Bronchial epithelial cell (primary cell): ENCODE measurements at regions not wholly inside any gene's neighbourhood (a gene's known extent, or its start where the extent isn't known, plus 50 kb on each side); places are given as distances from the start of the nearest gene placed in this dataset.
"Not testable (repeated sequence)": the region's sequence is repeated elsewhere in the genome, so short reads cannot be mapped to it uniquely, and the experiment has no call there.

Source experiments
- DNase-seq: peaks from one replicate; pipeline ENCODE4 v3.0.0-alpha.2; 2010; ENCODE audit warnings: low read depth
- FAIRE-seq: peaks from 2 replicates; lab custom pipeline; 2011; peaks lifted over from hg19 to GRCh38; lab: Jason Lieb, UNC
- H3K27me3 ChIP-seq: 2 replicates; pipeline ENCODE4 v1.5.1; 2011; ENCODE audit warnings: low read length; ENCODE audit not compliant: control insufficient read depth, insufficient read depth
- H3K36me3 ChIP-seq: 2 replicates; pipeline ENCODE4 v1.5.1; 2011; ENCODE audit warnings: low read length; ENCODE audit not compliant: control insufficient read depth, insufficient read depth
- H3K4me3 ChIP-seq: 2 replicates; pipeline ENCODE4 v1.5.1; 2011; ENCODE audit warnings: mild to moderate bottlenecking, low read depth, low read length, control low read depth
- TF ChIP-seq, protein P1 (sequence below): IDR thresholded peaks from 2 replicates; pipeline ENCODE4 v1.5.1; 2011; ENCODE audit warnings: mild to moderate bottlenecking, moderate library complexity, low read length, control low read depth, inconsistent platforms; ENCODE audit not compliant: insufficient read depth, severe bottlenecking

DNA sequence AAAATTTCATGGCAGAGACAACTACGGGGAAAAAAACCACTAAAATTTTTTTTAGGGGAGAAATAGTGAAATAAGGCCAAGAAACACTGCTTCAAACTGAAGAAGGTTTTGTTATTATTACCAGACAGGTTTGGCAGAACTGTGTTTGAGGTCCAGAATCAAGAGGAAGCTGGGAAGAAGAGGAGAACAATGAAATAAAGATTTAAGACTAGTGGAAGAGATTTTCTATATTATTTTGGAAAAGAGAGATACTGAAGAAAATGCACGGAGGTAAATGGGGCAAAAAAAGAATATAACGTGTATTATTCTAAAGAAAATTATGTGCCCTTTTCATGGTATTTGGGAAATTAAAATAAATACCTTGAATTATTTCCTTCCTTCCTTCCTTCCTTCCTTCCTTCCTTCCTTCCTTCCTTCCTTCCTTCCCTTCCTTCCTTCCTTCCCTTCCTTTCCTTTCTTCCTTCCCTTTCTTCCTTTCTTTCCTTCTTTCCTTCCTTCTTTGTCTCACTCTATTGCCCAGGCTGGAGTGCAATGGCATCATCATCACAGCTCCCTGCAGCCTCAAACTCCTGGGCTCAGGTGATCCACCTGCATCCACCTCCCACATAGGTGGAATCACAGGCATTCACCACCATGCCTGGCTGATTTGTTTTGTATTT is 124.3 kb downstream of the GJA1 start:
- DNase-seq (no peak), FAIRE-seq (no peak)
- no peaks in the 10 kb centered on the region for H3K36me3 ChIP-seq
- no peak overlapping the region for H3K4me3 ChIP-seq
- no peaks in the 10 kb centered on the region for H3K27me3 ChIP-seq
- TF ChIP-seq, protein P1, sequence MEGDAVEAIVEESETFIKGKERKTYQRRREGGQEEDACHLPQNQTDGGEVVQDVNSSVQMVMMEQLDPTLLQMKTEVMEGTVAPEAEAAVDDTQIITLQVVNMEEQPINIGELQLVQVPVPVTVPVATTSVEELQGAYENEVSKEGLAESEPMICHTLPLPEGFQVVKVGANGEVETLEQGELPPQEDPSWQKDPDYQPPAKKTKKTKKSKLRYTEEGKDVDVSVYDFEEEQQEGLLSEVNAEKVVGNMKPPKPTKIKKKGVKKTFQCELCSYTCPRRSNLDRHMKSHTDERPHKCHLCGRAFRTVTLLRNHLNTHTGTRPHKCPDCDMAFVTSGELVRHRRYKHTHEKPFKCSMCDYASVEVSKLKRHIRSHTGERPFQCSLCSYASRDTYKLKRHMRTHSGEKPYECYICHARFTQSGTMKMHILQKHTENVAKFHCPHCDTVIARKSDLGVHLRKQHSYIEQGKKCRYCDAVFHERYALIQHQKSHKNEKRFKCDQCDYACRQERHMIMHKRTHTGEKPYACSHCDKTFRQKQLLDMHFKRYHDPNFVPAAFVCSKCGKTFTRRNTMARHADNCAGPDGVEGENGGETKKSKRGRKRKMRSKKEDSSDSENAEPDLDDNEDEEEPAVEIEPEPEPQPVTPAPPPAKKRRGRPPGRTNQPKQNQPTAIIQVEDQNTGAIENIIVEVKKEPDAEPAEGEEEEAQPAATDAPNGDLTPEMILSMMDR, result no peak

- Histone ChIP-seq H3K4me3 (no peak overlapping the region), H3K36me3 (no peaks in the 10 kb centered on the region), H3K27me3 (no peaks in the 10 kb centered on the region)
- FAIRE-seq (no peak), DNase-seq (no peak)
- TF ChIP-seq, protein P1, result no peak
Measured at GRCh38 chr6:121560476-121560875, 125.0 kb downstream of the GJA1 start.

- Histone ChIP-seq H3K27me3 (no peaks in the 10 kb centered on the region), H3K4me3 (no peak overlapping the region), H3K36me3 (no peaks in the 10 kb centered on the region)
- FAIRE-seq (no peak), DNase-seq (no peak)
- TF ChIP-seq, protein P1, result no peak
Measured at GRCh38 chr6:121563286-121563685, 127.8 kb downstream of the GJA1 start.

DNA sequence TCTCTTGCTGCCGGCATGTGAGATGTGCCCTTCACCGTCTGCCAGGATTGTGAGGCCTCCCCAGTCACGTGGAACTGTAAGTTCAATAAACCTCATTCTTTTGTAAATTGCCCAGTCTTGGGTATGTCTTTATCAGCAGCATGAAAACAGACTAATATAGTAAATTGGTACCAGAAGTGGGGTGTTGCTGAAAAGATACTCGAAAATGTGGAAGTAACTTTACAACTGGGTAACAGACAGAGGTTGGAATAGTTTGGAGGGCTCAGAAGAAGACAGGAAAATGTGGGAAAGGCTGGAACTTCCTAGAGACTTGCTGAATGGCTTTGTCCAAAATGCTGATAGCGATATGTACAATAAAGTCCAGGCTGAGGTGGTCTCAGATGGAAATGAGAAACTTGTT is 129.1 kb downstream of the GJA1 start:
- H3K4me3 ChIP-seq, DNase-seq, H3K27me3 ChIP-seq, H3K36me3 ChIP-seq, FAIRE-seq: not testable (repeated sequence)

- H3K27me3 ChIP-seq, result no peaks in the 10 kb centered on the region
- H3K4me3 ChIP-seq, result no peak overlapping the region
- TF ChIP-seq, protein P1, result no peak
- DNase-seq, result no peak
- no peaks in the 10 kb centered on the region for H3K36me3 ChIP-seq
- no peak for FAIRE-seq
Measured at GRCh38 chr6:121571455-121571854, 136.0 kb downstream of the GJA1 start.

DNA sequence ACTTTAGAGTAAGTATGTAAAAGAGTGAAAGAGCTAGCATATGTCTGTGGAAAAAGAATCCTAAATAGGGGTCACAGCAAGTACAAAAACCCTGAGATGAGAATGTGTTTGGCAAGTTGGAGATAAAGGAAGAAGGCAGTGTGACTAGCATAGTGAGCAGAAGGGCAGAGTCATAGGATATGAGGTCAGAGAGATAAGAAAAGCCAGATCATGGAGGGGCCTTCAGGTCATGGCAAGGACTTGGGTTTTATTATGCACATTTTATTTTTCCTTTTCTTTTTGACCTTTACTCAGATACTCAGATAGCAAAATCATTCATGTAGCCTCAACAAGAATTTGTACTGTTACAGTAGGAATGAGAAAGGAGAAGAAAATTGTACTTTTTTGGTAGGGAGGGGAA is 138.0 kb downstream of the GJA1 start:
- DNase-seq (peak; percentile 36), FAIRE-seq (peak; percentile 7)
- Histone ChIP-seq H3K4me3 (no peak overlapping the region), H3K27me3 (no peaks in the 10 kb centered on the region), H3K36me3 (no peaks in the 10 kb centered on the region)
- TF ChIP-seq, protein P1, result no peak
